Prostate gland (tissue), 2 donors: ENCODE measurements at regions not wholly inside any gene's neighbourhood (a gene's known extent, or its start where the extent isn't known, plus 50 kb on each side); places are given as distances from the start of the nearest gene placed in this dataset.
"Not testable (repeated sequence)": the region's sequence is repeated elsewhere in the genome, so short reads cannot be mapped to it uniquely, and the experiment has no call there.

Experiments
- DNase-seq: peaks from one replicate; pipeline ENCODE4 v3.0.0-alpha.2; 2019; ENCODE audit warnings: low spot score
- H3K27ac ChIP-seq, 2 donors: fragments of 200-600 bp; sonication (generic); 2 replicates each; pipeline ENCODE4 v1.5.1; 2017 to 2019
- H3K27me3 ChIP-seq: fragments of 200-600 bp; sonication (generic); replicated peaks from 2 replicates; pipeline ENCODE4 v1.5.1; 2019; ENCODE audit not compliant: insufficient read depth
- H3K36me3 ChIP-seq, 2 donors: fragments of 200-600 bp; sonication (generic); 1 replicate in 1 of 2; 2 replicates in 1 of 2; pipeline versions ENCODE4 v1.5.1 to v1.8.1; 2017 to 2019
- H3K4me1 ChIP-seq: fragments of 200-600 bp; sonication (generic); replicated peaks from 2 replicates; pipeline ENCODE4 v1.5.1; 2019
- H3K4me3 ChIP-seq, 2 donors: fragments of 200-600 bp; sonication (generic); 2 replicates each; pipeline ENCODE4 v1.5.1; 2017 to 2019
- H3K9me3 ChIP-seq: fragments of 200-600 bp; sonication (generic); 2 replicates; pipeline ENCODE4 v1.5.1; 2017
- CTCF ChIP-seq, 4 experiments: fragments of 200-600 bp in 2 of 4; fragments of 450-650 bp in 2 of 4; sonication (generic) in 2 of 4; IDR thresholded peaks; 1 replicate in 3 of 4; 2 replicates in 1 of 4; pipeline ENCODE4 v1.5.1; 2016 to 2019; ENCODE audit warnings: antibody characterized with exemption in 4 of 4, mild to moderate bottlenecking in 2 of 4, moderate library complexity in 2 of 4
- POLR2A ChIP-seq: fragments of 450-650 bp; IDR thresholded peaks from one replicate; pipeline ENCODE4 v1.6.1; 2016; ENCODE audit warnings: antibody characterized with exemption, mild to moderate bottlenecking
- POLR2AphosphoS5 ChIP-seq: sonication (generic); formaldehyde crosslinking; IDR thresholded peaks from one replicate; pipeline ENCODE4 v1.6.1; 2017; ENCODE audit warnings: antibody characterized with exemption
- WGBS: methylation state at CpG from one replicate; pipeline ENCODE4 v1.1.5; 2018; 5-methylcytosine and 5-hydroxymethylcytosine counted together
- intact Hi-C: fragments of 100-400 bp; cut with DNase I; formaldehyde crosslinking; loops from one replicate; pipeline ENCODE4 v1.14.2; 2022

GRCh38 chr12:80001562-80001961 lies 66.7 kb upstream of the PPP1R12A start:
- no peaks in the 10 kb centered on the region for H3K9me3 ChIP-seq
- H3K4me1 ChIP-seq, result no peaks in the 10 kb centered on the region
- no peak overlapping the region for H3K27ac ChIP-seq
- no peak for TF ChIP-seq CTCF (IDR thresholded peaks at IDR 0.05)
- TF ChIP-seq POLR2A, result no peak
- TF ChIP-seq POLR2AphosphoS5, result no peak
- no peaks in the 10 kb centered on the region for H3K36me3 ChIP-seq
- H3K4me3 ChIP-seq, result no peak overlapping the region
- intact Hi-C loops, result no loop called here
- no peaks in the 10 kb centered on the region for H3K27me3 ChIP-seq
- 79% methylated on average over 1 of the region's 1 CpG for WGBS
- DNase-seq, result no peak

- H3K27me3 ChIP-seq, result no peaks in the 10 kb centered on the region
- H3K4me3 ChIP-seq, result no peak overlapping the region
- no peak for TF ChIP-seq CTCF (IDR thresholded peaks at IDR 0.05)
- no peak for TF ChIP-seq POLR2A
- no peak for TF ChIP-seq POLR2AphosphoS5
- H3K4me1 ChIP-seq, result no peaks in the 10 kb centered on the region
- 0% methylated on average over 1 of the region's 1 CpG for WGBS
- no peaks in the 10 kb centered on the region for H3K36me3 ChIP-seq
- intact Hi-C loops, result no loop called here
- no peak overlapping the region for H3K27ac ChIP-seq
- no peaks in the 10 kb centered on the region for H3K9me3 ChIP-seq
- no peak for DNase-seq
These were observed 65.9 kb upstream of the PPP1R12A start for GRCh38 chr12:80000831-80001230.

- WGBS, result 53% methylated on average over 1 of the region's 1 CpG
- no peaks in the 10 kb centered on the region for H3K27me3 ChIP-seq
- intact Hi-C loops, result no loop called here
- DNase-seq, result no peak
- no peaks in the 10 kb centered on the region for H3K4me1 ChIP-seq
- no peaks in the 10 kb centered on the region for H3K36me3 ChIP-seq
- TF ChIP-seq POLR2AphosphoS5 (no peak), POLR2A (no peak), CTCF (IDR thresholded peaks at IDR 0.05) (no peak)
- H3K4me3 ChIP-seq, result no peak overlapping the region
- H3K27ac ChIP-seq, result no peak overlapping the region
- no peaks in the 10 kb centered on the region for H3K9me3 ChIP-seq
These were observed 63.7 kb upstream of the PPP1R12A start for GRCh38 chr12:79998554-79998953.

- intact Hi-C loops, result no loop called here
- Histone ChIP-seq H3K4me3 (no peak overlapping the region), H3K9me3 (no peaks in the 10 kb centered on the region), H3K27ac (no peak overlapping the region), H3K27me3 (no peaks in the 10 kb centered on the region), H3K36me3 (no peaks in the 10 kb centered on the region), H3K4me1 (no peaks in the 10 kb centered on the region)
- WGBS, result 86% methylated on average over 2 of the region's 2 CpGs
- TF ChIP-seq CTCF (IDR thresholded peaks at IDR 0.05) (no peak), POLR2AphosphoS5 (no peak), POLR2A (no peak)
- DNase-seq, result no peak
These were observed 62.3 kb upstream of the PPP1R12A start for GRCh38 chr12:79997096-79997791.

- not testable (repeated sequence) for H3K4me1 ChIP-seq, H3K27me3 ChIP-seq
- WGBS, result 89% methylated on average over 7 of the region's 7 CpGs
These were observed 60.6 kb upstream of the PPP1R12A start for GRCh38 chr12:79995385-79996084.

More at GRCh38 chr12:79995385-79996084, 60.6 kb upstream of the PPP1R12A start:
- DNase-seq, H3K4me3 ChIP-seq, H3K36me3 ChIP-seq, H3K9me3 ChIP-seq, H3K27ac ChIP-seq, intact Hi-C loops: not testable (repeated sequence)
